HG03558 (cell line): ENCODE measurements at regions not wholly inside any gene's neighbourhood (a gene's known extent, or its start where the extent isn't known, plus 50 kb on each side); places are given as distances from the start of the nearest gene placed in this dataset.

ENCODE experiments used
- ATAC-seq: cut with Tn5 transposase; IDR thresholded peaks from one replicate; pipeline ENCODE4 v1.9.1; 2021; ENCODE audit warnings: moderate number of reproducible peaks; ENCODE audit not compliant: unreplicated experiment; ENCODE audit errors: extremely low read depth

DNA sequence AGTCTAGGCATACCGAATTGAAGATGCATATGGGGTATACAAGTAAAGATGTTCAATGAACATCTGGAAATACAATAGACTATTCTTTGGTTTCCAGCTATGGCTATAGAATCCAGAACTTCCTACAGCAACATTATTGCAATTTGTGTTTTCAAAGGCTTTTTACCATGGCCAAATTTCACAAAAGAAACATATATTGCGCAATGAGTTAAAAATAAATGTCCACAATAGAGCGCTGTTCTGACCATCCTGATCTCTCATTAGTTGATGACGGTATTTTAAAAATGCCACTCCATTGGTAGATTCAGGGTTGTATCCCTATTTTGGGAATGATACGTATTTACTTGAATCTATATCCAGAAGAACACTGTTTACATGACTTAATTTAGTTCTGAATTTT lies 139.2 kb downstream of the LINC00632 start:
- no peak for ATAC-seq

DNA sequence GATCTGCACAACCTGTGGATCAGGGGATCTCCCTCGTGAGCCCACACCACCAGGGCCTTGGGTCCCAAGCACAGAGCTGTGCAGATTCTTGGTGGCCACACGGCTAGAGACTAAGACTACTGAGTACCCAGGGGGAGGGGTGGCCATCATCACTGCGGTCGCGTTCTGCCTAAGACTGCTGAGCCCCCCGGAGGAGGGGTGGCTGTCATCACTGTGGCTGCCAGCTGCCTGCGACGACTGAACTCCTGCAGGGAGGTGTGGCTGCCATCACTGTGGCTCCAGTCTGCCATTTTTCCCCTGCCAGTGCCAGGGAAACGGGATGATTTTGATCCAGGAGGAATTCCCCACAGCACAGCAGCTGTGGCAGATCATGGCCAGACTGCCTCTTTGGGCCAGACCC lies 141.7 kb upstream of the SPANXB1 start:
- ATAC-seq, result no peak

- no peak for ATAC-seq
These were observed 135.9 kb upstream of the SPANXB1 start for GRCh38 chrX:140866446-140866845.

- ATAC-seq, result no peak
These were observed 89.8 kb upstream of the SPANXB1 start for GRCh38 chrX:140912606-140913005.

GRCh38 chrX:140913802-140914501 lies 88.4 kb upstream of the SPANXB1 start:
- no peak for ATAC-seq

DNA sequence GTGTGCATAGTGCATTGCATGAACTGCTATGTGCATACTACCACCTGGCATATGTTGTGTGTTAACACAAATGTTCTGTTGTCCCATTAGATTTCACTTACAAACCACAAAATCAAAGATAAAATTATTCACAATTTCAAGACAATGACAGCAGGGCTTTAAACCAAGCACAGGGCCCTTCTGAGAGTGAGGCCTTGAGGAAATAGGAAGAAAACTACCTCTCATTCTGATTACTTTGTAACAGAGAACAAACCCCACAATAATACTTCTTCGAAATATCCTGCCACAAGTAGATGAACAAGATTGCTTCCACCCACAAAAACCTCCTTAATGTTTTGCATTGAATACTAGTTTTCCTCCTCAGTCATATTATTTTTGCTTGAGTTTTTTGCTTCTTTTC lies 85.5 kb upstream of the SPANXB1 start:
- no peak for ATAC-seq

DNA sequence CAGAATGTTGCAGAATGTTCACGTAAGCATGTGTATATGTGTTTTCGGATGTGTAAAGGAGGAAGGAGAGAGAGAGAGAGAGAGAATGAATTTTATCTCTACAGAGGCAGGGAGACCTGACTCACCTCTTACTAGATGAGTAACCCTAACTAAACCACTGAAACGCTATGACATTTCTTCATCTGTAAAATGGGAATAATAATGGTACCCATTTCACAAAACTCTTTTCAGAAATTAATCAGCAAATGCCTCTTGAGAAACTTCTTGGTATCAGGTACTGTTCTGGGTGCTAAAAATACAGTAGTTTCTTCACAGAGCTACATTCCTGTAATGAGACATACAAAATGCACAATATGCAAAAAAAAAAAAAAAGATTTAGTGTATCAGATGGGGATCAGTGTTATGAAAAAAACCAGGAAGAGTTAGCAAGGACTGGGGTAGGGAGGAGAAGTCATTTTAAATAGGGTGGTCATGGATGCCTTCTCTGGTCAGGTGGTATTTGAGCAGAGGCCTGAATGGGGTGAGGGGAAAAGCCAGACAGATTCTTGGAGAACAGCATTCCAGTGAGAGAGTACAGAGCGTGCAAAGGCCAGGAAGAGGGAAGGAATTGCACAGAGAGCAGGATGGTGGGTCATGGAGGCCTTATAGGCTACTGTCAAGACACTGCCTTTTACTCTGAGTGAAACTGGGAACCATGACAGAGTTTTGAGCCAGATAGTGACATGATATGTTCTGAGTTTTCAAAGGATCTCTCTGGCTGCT lies 84.9 kb upstream of the SPANXB1 start:
- ATAC-seq, result no peak

DNA sequence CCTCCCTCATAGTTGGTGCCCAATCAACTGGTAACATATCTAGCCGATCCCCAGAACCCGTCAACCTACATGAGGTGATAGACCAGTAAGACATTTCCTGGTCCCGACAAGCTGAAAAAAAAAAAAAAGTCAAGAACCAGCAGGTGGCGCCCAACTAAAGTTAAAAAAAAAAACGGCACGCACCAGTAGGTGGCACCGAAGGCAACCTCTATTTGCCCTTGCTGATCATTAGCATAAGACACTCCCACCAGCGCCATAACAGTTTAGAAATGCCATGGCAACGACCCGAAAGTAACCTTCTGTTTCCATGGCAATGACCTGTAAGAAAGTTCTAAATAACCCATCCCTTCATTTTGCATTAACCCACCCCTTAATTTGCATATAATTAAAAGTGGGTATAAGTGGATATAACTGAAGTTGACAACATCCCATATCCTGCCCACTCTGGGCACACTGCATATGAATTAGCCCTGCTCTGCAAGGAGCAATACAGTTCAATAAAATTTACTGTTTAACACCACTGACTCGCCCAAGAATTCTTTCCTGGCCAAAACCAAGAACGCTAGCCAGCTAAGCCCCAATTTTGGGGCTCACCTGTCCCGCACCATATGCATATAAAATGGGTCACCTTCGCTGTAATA lies 83.9 kb upstream of the SPANXB1 start:
- ATAC-seq, result peak; percentile 79

GRCh38 chrX:140920416-140920815 lies 82.0 kb upstream of the SPANXB1 start:
- ATAC-seq, result no peak

DNA sequence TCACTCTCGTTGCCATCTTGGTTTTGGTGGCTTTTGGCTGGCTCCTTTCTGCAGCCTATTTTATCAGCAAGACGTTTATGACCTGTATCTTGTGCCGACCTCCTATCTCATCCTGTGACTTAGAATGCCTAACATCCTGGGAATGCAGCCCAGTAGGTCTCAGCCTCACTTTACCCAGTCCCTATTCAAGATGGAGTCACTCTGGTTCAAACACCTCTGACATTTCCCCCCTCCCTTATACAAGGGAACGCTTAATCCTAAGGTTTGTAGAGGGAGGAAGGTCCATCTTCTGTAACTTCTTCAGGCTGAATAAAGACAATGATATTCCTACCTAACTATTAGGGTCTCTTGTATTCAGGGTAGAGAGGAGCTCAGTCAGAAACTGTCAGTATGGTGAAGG lies 79.3 kb upstream of the SPANXB1 start:
- ATAC-seq, result no peak

DNA sequence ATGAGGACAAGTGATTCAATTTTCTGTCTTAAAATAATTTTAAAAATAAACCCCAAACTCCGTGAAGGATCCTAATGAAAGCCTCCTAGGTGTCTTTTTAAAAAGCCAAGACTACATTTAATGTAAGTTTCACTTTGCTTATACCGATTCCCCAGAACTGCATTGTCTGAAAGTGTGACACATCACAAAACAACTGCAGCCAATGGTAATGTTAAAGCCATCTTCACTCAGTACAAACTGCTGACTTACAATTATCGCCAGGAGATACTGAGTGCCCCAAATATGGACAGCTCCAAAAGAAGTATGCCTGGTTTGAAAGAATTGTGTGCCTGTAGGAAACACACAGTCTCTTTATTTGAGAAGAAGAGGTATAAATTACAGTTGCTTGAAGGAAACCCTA lies 73.7 kb upstream of the SPANXB1 start:
- ATAC-seq, result no peak

- ATAC-seq, result no peak
These were observed 69.4 kb upstream of the SPANXB1 start for GRCh38 chrX:140933016-140933415.

DNA sequence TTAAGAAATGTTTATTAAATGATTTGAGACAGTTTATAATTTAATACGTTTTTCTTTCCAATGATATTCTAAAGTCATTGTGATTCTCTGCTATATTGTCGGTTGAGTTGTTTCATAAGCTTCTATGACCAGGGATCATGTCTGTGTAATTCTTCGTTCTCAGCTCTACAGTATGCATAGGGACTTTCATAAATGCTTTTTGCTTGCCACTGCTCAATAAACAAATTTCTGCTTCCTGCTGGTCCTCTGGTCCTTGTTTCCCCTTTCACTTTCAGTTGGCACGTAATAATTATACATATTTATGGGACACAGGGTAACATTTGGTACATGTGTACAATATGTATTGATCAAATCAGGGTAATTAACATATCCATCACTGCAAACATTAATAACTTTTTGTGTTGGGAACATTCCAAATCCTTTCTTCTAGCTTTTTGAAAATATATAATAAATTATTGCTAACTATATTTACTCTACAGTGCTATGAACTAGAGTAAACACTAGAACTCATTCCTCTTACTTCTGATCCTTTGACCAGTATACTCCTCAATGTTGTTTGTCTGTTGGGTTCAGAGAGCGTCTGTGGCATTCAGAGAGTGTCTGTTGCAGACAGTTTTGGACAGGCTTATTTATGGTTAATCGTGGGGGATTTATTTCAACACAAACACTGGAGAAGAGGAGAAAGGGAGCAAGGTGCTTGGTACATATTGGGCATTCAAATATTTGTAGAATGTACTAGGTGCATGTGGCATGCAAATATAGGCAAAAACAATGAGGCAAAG lies 68.3 kb upstream of the SPANXB1 start:
- ATAC-seq, result no peak

GRCh38 chrX:140943513-140943912 lies 58.9 kb upstream of the SPANXB1 start:
- no peak for ATAC-seq

GRCh38 chrX:140944710-140945109 lies 57.7 kb upstream of the SPANXB1 start:
- ATAC-seq, result no peak

DNA sequence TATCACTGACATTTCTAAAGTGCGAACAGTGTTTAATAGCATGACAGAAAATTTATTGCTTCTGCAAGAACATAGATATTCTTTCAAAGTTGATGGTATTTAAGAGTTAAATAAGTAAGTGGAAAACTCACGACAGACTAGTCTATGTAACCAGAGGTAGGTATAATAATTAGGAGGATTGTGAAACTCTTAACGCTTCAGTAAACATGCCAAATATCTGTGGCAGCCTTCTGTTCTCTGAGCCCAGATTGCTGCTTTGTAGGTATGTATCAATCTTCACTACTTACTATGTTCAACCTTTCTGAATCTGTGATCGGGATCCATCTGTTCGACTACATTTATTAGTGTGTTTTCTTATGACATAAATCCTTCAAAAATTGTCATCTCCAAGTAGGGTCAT lies 53.6 kb upstream of the SPANXB1 start:
- ATAC-seq, result no peak

DNA sequence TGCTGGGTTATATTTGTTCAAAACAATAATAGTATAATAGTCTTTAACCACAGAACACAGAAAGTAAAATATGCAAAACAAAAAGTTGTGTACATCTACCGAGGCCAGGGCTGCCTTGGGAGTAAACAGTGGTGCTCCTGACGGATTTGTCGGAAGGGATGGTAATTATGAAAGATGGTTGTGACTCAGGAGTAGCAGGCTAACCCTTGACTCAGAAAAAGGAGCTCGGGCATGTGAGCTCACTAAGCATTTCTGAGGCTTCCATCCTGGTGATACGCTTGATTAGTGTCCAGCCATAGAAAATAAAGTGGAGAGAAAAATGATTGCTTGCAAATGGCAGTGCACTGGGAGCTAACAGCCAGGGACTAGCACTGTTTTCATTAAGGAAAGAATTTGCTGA lies 53.2 kb upstream of the SPANXB1 start:
- no peak for ATAC-seq
